ENCODE measurements at regions not wholly inside any gene's neighbourhood (a gene's known extent, or its start where the extent isn't known, plus 50 kb on each side); places are given as distances from the start of the nearest gene placed in this dataset.

- DNase-seq = no peak
These were observed 2039.9 kb upstream of the TENM3 start for GRCh38 chr4:180203349-180203748.

GRCh38 chr4:180205276-180205675, 2037.9 kb upstream of the TENM3 start:
- DNase-seq = no peak

- no peak for DNase-seq
These were observed 2035.3 kb upstream of the TENM3 start for GRCh38 chr4:180207921-180208320.

GRCh38 chr4:180217070-180217469, 2026.1 kb upstream of the TENM3 start:
- DNase-seq = no peak

GRCh38 chr4:180219080-180219479, 2024.1 kb upstream of the TENM3 start:
- no peak for DNase-seq

GRCh38 chr4:180225977-180226376, 2017.2 kb upstream of the TENM3 start:
- DNase-seq = no peak

- no peak for DNase-seq
These were observed 2008.5 kb upstream of the TENM3 start for GRCh38 chr4:180234730-180235129.

GRCh38 chr4:180240670-180241069, 2002.5 kb upstream of the TENM3 start:
- DNase-seq = no peak

- DNase-seq = no peak
These were observed 1989.8 kb upstream of the TENM3 start for GRCh38 chr4:180253419-180253818.

GRCh38 chr4:180261346-180261745, 1981.9 kb upstream of the TENM3 start:
- DNase-seq = no peak

- no peak for DNase-seq
These were observed 1963.1 kb upstream of the TENM3 start for GRCh38 chr4:180280076-180280475.

GRCh38 chr4:180280726-180281297, 1962.4 kb upstream of the TENM3 start:
- DNase-seq = no peak

GRCh38 chr4:180281724-180282123, 1961.5 kb upstream of the TENM3 start:
- DNase-seq = no peak

GRCh38 chr4:180284267-180284666, 1958.9 kb upstream of the TENM3 start:
- no peak for DNase-seq

- DNase-seq = no peak
These were observed 1957.4 kb upstream of the TENM3 start for GRCh38 chr4:180285796-180286195.

GRCh38 chr4:180292339-180292738, 1950.9 kb upstream of the TENM3 start:
- no peak for DNase-seq

GRCh38 chr4:180296036-180296599, 1947.1 kb upstream of the TENM3 start:
- DNase-seq = no peak

- DNase-seq = no peak
These were observed 1938.9 kb upstream of the TENM3 start for GRCh38 chr4:180304321-180304720.

GRCh38 chr4:180310616-180311015, 1932.6 kb upstream of the TENM3 start:
- DNase-seq = no peak

GRCh38 chr4:180314972-180315371, 1928.2 kb upstream of the TENM3 start:
- DNase-seq = no peak

- DNase-seq = no peak
These were observed 1912.7 kb upstream of the TENM3 start for GRCh38 chr4:180330521-180330920.

GRCh38 chr4:180333162-180333561, 1910.0 kb upstream of the TENM3 start:
- DNase-seq = no peak

- no peak for DNase-seq
These were observed 1907.6 kb upstream of the TENM3 start for GRCh38 chr4:180335566-180335965.

- no peak for DNase-seq
These were observed 1906.6 kb upstream of the TENM3 start for GRCh38 chr4:180336494-180337090.

GRCh38 chr4:180341926-180342325, 1901.3 kb upstream of the TENM3 start:
- DNase-seq = no peak
